Left ventricle myocardium inferior (tissue), 1 donor: ENCODE measurements at regions not wholly inside any gene's neighbourhood (a gene's known extent, or its start where the extent isn't known, plus 50 kb on each side); places are given as distances from the start of the nearest gene placed in this dataset.

Source experiments
- DNase-seq: peaks from one replicate; pipeline ENCODE4 v3.0.0-alpha.2; 2020
- H3K27ac ChIP-seq: fragments of 200-600 bp; replicated peaks from 2 replicates; pipeline ENCODE4 v1.8.0; 2021
- H3K27me3 ChIP-seq: fragments of 200-600 bp; 2 replicates; pipeline ENCODE4 v1.8.0; 2021; ENCODE audit warnings: low read depth
- H3K36me3 ChIP-seq: fragments of 200-600 bp; 2 replicates; pipeline ENCODE4 v1.8.0; 2021
- H3K4me1 ChIP-seq: fragments of 200-600 bp; 2 replicates; pipeline ENCODE4 v1.8.0; 2021
- H3K4me3 ChIP-seq: fragments of 200-600 bp; 2 replicates; pipeline ENCODE4 v1.8.0; 2021; ENCODE audit warnings: mild to moderate bottlenecking, moderate library complexity
- H3K9me3 ChIP-seq: fragments of 200-600 bp; replicated peaks from 2 replicates; pipeline ENCODE4 v1.8.0; 2021
- intact Hi-C: fragments of 100-400 bp; cut with micrococcal nuclease; formaldehyde crosslinking; loops from one replicate; pipeline ENCODE4 v1.11.0; 2022
- TF ChIP-seq, protein P1 (sequence below): fragments of 200-600 bp; IDR thresholded peaks from 2 replicates; pipeline ENCODE4 v1.8.0; 2021; ENCODE audit warnings: antibody characterized with exemption, mild to moderate bottlenecking, borderline replicate concordance
- donor health status: DM: no; HTN: yes; CAD: no; lungs with severe emphysema.

DNA sequence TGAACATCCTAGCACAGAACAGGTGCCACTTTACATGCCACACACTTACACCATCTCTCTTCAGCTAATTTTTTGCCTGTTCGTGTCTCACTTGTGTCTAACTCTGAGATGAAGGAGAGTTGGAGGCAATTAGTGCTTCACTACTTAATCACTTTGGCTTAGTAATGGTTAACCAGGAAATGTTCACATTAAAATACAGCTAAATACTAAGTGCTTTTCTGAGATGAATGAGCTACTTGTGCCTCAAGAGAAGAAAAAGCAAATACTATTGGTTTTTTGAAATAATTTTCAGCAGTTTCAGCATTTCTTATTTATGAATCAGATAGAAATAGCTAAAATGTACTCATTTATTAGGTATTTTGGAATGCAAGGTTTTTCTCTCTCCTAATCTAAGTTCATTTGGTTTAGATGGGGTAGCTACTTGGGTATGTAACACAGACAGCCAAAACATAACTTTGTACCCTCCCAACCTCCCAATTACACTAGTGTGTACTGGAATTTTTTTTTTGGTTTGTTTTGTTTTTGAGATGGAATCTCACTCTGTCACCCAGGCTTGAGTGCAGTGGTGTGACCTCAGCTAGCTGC lies 1474.1 kb upstream of the SEL1L start:
- Histone ChIP-seq H3K27ac (no peak overlapping the region), H3K9me3 (peaks cover 4% of the 10 kb centered on the region), H3K4me1 (no peaks in the 10 kb centered on the region), H3K4me3 (no peak overlapping the region), H3K27me3 (no peaks in the 10 kb centered on the region), H3K36me3 (no peaks in the 10 kb centered on the region)
- intact Hi-C loops, result no loop called here
- TF ChIP-seq, protein P1, sequence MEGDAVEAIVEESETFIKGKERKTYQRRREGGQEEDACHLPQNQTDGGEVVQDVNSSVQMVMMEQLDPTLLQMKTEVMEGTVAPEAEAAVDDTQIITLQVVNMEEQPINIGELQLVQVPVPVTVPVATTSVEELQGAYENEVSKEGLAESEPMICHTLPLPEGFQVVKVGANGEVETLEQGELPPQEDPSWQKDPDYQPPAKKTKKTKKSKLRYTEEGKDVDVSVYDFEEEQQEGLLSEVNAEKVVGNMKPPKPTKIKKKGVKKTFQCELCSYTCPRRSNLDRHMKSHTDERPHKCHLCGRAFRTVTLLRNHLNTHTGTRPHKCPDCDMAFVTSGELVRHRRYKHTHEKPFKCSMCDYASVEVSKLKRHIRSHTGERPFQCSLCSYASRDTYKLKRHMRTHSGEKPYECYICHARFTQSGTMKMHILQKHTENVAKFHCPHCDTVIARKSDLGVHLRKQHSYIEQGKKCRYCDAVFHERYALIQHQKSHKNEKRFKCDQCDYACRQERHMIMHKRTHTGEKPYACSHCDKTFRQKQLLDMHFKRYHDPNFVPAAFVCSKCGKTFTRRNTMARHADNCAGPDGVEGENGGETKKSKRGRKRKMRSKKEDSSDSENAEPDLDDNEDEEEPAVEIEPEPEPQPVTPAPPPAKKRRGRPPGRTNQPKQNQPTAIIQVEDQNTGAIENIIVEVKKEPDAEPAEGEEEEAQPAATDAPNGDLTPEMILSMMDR, result no peak
- DNase-seq, result no peak

DNA sequence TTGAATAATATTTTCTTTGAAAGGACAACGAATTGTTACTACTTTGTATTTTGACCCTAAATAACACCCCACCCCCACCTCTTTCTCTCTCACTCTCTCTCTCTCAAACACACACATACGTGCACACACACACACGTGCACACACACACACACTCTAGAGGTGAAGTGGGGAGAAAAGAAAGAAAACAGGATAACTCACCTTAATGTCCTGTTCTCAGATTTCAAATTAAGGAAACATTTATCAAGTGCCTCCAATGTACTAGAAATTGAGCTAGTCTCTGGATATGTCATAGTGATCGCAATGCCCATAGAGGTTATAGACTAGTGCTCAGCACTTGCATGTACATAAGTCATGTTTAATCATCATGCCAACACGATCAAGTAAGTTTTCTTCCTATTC lies 1483.6 kb upstream of the SEL1L start:
- intact Hi-C loops, result no loop called here

DNA sequence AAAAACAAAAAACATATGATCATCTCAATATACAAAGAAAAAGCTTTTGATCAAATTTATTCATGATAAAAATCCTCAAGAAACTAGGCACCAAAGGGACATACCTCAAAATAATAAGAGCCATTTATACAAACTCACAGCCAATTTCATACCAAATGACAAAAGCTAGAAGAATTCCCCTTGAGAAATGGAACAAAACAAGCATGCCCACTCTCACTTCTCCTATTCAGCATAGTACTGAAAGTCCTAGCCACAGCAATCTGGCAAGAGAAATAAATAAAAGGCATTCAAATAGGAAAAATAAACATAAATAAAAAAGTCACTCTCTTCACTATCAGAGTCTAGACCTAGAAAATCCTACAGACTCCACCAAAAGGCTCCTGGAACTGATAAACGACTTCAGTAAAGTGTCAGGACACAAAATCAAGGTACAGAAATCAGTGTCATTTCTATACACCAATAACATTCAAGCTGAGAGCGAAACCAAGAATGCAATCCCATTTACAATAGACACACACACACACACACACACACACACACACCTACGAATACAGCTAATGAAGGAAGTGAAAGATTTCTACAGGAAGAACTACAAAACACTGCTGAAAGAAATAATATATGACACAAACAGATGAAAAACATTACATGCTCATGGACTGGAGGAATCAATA lies 1486.2 kb upstream of the SEL1L start:
- H3K4me1 ChIP-seq, result no peaks in the 10 kb centered on the region
- no peak for DNase-seq
- no peaks in the 10 kb centered on the region for H3K27me3 ChIP-seq
- intact Hi-C loops, result no loop called here
- no peaks in the 10 kb centered on the region for H3K36me3 ChIP-seq
- no peak overlapping the region for H3K4me3 ChIP-seq
- H3K27ac ChIP-seq, result no peak overlapping the region
- no peaks in the 10 kb centered on the region for H3K9me3 ChIP-seq
- TF ChIP-seq, protein P1, result no peak

More for the DNA sequence above, 1483.6 kb upstream of the SEL1L start:
- no peaks in the 10 kb centered on the region for H3K36me3 ChIP-seq
- no peak for DNase-seq
- H3K27me3 ChIP-seq, result no peaks in the 10 kb centered on the region
- H3K9me3 ChIP-seq, result no peaks in the 10 kb centered on the region
- H3K4me3 ChIP-seq, result no peak overlapping the region
- no peaks in the 10 kb centered on the region for H3K4me1 ChIP-seq
- no peak overlapping the region for H3K27ac ChIP-seq
- TF ChIP-seq, protein P1, result no peak

DNA sequence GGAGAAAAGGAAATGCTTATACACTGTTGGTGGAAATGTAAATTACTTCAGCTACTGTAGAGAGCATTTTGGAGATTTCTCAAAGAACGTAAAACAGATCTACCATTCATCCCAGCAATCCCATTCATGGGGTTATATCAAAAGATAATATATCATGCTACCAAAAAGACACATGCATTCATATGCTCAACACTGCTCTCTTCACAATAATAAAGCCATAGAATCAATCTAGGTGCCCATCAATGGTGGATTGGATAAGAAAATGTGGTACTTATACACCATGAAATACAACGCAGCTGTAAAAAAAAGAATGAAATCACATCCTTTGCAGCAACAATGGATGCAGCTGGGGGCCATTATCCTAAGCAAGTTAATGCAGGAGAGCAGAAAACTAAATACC lies 1487.7 kb upstream of the SEL1L start:
- H3K27ac ChIP-seq, result no peak overlapping the region
- no peaks in the 10 kb centered on the region for H3K9me3 ChIP-seq
- TF ChIP-seq, protein P1, result no peak
- no peaks in the 10 kb centered on the region for H3K27me3 ChIP-seq
- H3K36me3 ChIP-seq, result no peaks in the 10 kb centered on the region
- no peak for DNase-seq
- intact Hi-C loops, result no loop called here
- no peaks in the 10 kb centered on the region for H3K4me1 ChIP-seq
- H3K4me3 ChIP-seq, result no peak overlapping the region

DNA sequence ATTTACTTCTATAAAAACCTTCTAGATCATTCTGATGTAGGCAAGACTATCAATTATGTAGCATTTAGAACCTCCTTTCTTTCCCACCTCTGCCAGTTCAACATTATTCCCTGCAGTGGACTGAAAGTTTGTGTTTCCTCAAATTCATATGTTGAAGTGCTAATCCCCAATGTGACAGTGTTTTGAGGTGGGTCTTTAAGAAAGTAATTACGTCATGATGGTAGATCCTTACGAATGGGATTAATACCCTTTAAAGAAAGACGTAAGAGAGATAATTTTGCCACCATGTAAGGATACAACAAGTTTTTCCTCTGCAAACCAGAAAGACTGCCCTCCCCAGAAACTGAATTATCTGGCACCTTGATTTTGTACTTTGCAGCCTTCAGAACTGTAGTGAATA lies 1489.7 kb upstream of the SEL1L start:
- Histone ChIP-seq H3K4me1 (no peaks in the 10 kb centered on the region), H3K9me3 (no peaks in the 10 kb centered on the region), H3K27me3 (no peaks in the 10 kb centered on the region), H3K36me3 (no peaks in the 10 kb centered on the region), H3K27ac (no peak overlapping the region), H3K4me3 (no peak overlapping the region)
- no peak for DNase-seq
- intact Hi-C loops, result no loop called here
- TF ChIP-seq, protein P1, result no peak
